ENCODE measurements at regions not wholly inside any gene's neighbourhood (a gene's known extent, or its start where the extent isn't known, plus 50 kb on each side); places are given as distances from the start of the nearest gene placed in this dataset.

DNA sequence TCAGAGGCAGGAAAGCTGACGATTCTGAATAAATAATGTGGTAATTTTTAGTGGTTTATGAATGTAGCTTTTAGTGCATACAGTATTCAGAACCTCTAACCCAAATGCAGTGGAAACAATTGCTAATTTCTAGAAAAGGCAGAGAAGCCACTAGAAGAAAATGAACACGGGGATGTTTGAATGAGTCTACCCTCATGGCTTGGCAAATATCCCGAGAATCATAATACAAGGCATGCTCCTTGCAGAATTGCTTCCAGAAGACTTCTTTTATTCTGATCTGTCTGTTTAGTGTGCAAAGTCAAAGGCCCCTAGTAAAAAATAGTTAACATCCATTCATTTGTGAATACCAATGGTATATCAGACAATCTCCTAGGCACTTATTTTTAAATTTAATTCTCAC, 246.8 kb downstream of the LMO4 start:
- TF ChIP-seq, protein P1, sequence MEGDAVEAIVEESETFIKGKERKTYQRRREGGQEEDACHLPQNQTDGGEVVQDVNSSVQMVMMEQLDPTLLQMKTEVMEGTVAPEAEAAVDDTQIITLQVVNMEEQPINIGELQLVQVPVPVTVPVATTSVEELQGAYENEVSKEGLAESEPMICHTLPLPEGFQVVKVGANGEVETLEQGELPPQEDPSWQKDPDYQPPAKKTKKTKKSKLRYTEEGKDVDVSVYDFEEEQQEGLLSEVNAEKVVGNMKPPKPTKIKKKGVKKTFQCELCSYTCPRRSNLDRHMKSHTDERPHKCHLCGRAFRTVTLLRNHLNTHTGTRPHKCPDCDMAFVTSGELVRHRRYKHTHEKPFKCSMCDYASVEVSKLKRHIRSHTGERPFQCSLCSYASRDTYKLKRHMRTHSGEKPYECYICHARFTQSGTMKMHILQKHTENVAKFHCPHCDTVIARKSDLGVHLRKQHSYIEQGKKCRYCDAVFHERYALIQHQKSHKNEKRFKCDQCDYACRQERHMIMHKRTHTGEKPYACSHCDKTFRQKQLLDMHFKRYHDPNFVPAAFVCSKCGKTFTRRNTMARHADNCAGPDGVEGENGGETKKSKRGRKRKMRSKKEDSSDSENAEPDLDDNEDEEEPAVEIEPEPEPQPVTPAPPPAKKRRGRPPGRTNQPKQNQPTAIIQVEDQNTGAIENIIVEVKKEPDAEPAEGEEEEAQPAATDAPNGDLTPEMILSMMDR (IDR thresholded peaks at IDR 0.05) = no peak
- no peak for TF ChIP-seq POLR2A (IDR thresholded peaks at IDR 0.05)
